ENCODE measurements at regions not wholly inside any gene's neighbourhood (a gene's known extent, or its start where the extent isn't known, plus 50 kb on each side); places are given as distances from the start of the nearest gene placed in this dataset.

DNA sequence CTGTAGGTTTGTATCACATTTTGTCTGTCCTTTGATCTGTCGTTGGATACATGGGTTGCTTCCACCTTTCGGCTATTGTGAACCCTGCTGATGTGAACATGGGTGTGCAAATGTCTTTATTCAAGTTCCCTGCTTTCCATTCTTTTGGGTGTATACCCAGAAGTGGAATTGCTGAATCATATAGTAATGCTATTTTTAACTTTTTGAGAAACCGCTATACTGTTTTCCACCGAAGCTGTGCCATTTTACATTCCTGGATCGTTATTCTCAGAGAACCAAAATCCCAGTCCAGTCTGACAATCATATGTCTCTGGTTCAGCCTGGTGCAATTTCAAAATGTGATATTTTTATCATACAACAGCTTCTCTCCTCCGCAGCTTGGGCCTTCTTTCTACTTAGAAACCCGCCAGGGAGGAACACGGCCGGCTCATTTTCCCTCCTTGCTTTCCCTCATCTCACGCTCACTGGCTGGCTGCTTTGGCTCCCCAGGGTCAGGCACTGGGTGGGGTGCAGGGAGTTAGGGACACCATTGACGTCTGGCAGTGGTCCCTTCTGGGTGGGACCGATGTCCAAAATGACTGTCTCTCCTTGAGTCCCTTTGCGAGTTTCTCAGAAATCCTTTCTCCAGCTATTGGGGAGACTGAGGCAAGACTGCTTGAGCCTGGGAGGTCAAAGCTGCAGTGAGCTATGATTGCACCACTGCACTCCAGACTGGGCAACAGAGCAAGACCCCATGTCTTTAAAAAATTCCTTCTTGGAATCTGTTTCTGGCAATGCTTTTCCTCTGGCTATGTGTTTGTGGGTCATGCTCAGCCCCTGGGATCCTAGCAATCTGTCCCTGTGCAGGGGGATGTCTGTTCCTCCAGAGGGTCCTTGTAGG, 73.5 kb upstream of the AKT3 start:
- Histone ChIP-seq H2AFZ (ENCODE audit: low read length) (no peak overlapping the region), H3K4me2 (ENCODE audit: insufficient read depth in 1 of 2, low read depth in 2 of 2, low read length in 2 of 2) (no peak overlapping the region; a peak in 1 of 4 replicates), H3K9ac (replicated peaks in 1 of 4; ENCODE audit: extremely low read depth in 1 of 4, low read depth in 3 of 4, low read length in 3 of 4) (no peak overlapping the region), H4K20me1 (replicated peaks in 1 of 2; ENCODE audit: control insufficient read depth in 1 of 2, insufficient read depth in 2 of 2, low read length in 2 of 2) (no peaks in the 10 kb centered on the region), H2BK12ac (ENCODE audit: low read depth, low read length) (no peak overlapping the region), H2BK5ac (ENCODE audit: low read depth, low read length) (no peak overlapping the region), H3K23me2 (ENCODE audit: low read depth, low read length) (no peaks in the 10 kb centered on the region; the same call in 1 of the 2 replicates), H3K18ac (ENCODE audit: extremely low read depth, low read length) (no peak overlapping the region), H4K5ac (ENCODE audit: insufficient read length, low read depth, low read length) (no peak overlapping the region), H2BK120ac (replicated peaks; ENCODE audit: low read depth, low read length) (no peak overlapping the region), H3K9me3 (ENCODE audit: insufficient read depth in 2 of 2, low read depth in 1 of 2, low read length in 1 of 2) (no peaks in the 10 kb centered on the region), H4K8ac (ENCODE audit: extremely low read depth, insufficient read depth, low read length) (no peak overlapping the region), H3K4me1 (replicated peaks in 1 of 4; ENCODE audit: control insufficient read depth in 3 of 4, insufficient read depth in 4 of 4, low read length in 3 of 4) (peaks cover 1 to 11% (median 5%) of the 10 kb centered on the region in 4 experiments; a peak in 6 of 7 replicates), H3K4ac (replicated peaks; ENCODE audit: insufficient read length, low read depth, low read length) (no peak overlapping the region), H2AK5ac (ENCODE audit: low read depth, low read length) (0 out of 2 replicates have a peak overlapping the region, but pooled peaks have one; percentile 49), H3K56ac (replicated peaks; ENCODE audit: insufficient read length, low read depth, low read length) (no peak overlapping the region), H3K36me3 (ENCODE audit: control insufficient read depth in 2 of 4, insufficient read depth in 4 of 4, low read length in 3 of 4) (no peaks in the 10 kb centered on the region), H3K27ac (ENCODE audit: low read depth, low read length) (no peak overlapping the region), H3K27me3 (replicated peaks in 1 of 4; ENCODE audit: control insufficient read depth in 3 of 4, extremely low read depth in 1 of 4, insufficient read depth in 3 of 4, low read length in 3 of 4) (peaks cover 0 to 4% (median 2%) of the 10 kb centered on the region in 4 experiments; a peak in 3 of 7 replicates), H3K14ac (ENCODE audit: insufficient read length) (no peak overlapping the region), H3K23ac (ENCODE audit: insufficient read length) (no peak overlapping the region), H2BK15ac (ENCODE audit: low read length) (no peak overlapping the region), H3K4me3 (ENCODE audit: extremely low read depth in 1 of 4, insufficient read depth in 2 of 4, low read depth in 3 of 4, low read length in 4 of 4) (no peak overlapping the region), H3K79me2 (ENCODE audit: control insufficient read depth in 1 of 2, insufficient read depth in 2 of 2, low read length in 2 of 2) (no peaks in the 10 kb centered on the region), H3K79me1 (ENCODE audit: low read depth, low read length) (no peaks in the 10 kb centered on the region), H4K91ac (replicated peaks; ENCODE audit: insufficient read length, low read length) (no peak overlapping the region), H2BK20ac (ENCODE audit: low read length) (no peak overlapping the region; the same call in 1 of the 2 replicates)
- ChIA-PET POLR2A (ENCODE audit: partially characterized antibody) (no interaction called here), CTCF (ENCODE audit: partially characterized antibody) (interaction anchor here (1.1 to 1.9 kb wide), 2 partner anchors 23 to 65 kb away, joined by 3 to 4 read pairs; no protein-coding TSS in a partner anchor)
- DNase-seq (ENCODE audit: low read depth in 1 of 2, low spot score in 2 of 2) (no peak), FAIRE-seq (no peak)
- WGBS, 2 experiments (ENCODE audit: extremely low coverage in 1 of 2, insufficient coverage in 1 of 2, insufficient read length in 1 of 2, insufficient replicate concordance in 2 of 2, low coverage in 1 of 2, low lambda C conversion rate in 2 of 2, missing lambda C conversion rate in 1 of 2), result 90% methylated on average over 13 of the region's 13 CpGs; no CpG with 5 or more reads in 1 of the 2 experiments

Measured in H1 (cell line).